HL-60 (cell line): ENCODE measurements at regions not wholly inside any gene's neighbourhood (a gene's known extent, or its start where the extent isn't known, plus 50 kb on each side); places are given as distances from the start of the nearest gene placed in this dataset.

Experiments
- GABPA ChIP-seq: IDR thresholded peaks from 2 replicates; pipeline ENCODE4 v1.6.1; 2012; ENCODE audit warnings: low read depth
- POLR2AphosphoS5 ChIP-seq: IDR thresholded peaks from 2 replicates; pipeline ENCODE4 v1.6.1; 2012; ENCODE audit warnings: low read depth
- REST ChIP-seq: IDR thresholded peaks from 2 replicates; pipeline ENCODE4 v1.6.1; 2012; ENCODE audit warnings: low read depth; ENCODE audit not compliant: insufficient replicate concordance
- SPI1 ChIP-seq: IDR thresholded peaks from 2 replicates; pipeline ENCODE4 v1.6.1; 2012; ENCODE audit warnings: low read depth, mild to moderate bottlenecking, borderline replicate concordance
- TF ChIP-seq, protein P1 (sequence below): IDR thresholded peaks from one replicate; pipeline ENCODE4 v1.5.1; 2011; ENCODE audit warnings: low read length, control low read depth, inconsistent platforms; ENCODE audit not compliant: insufficient read depth

DNA sequence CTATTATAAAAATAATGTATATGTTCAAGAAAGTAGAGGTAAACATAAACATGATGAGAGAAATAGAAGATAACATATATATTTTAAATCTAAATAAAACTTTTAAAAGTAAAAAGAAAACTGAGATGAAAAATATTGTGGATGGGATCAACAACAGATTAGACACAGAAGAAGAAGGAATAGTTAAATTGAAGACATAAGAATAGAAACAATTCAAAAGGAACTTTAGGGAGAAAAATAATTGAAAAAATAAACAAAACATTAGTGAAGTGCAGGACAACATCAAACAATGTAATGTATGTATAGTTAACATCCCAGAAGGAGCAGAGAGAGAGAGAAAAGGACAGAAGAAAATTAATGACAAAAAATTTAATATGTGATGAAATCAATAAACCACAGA lies 228.1 kb upstream of the TNRC6C start:
- TF ChIP-seq POLR2AphosphoS5: no peak
- TF ChIP-seq, protein P1, sequence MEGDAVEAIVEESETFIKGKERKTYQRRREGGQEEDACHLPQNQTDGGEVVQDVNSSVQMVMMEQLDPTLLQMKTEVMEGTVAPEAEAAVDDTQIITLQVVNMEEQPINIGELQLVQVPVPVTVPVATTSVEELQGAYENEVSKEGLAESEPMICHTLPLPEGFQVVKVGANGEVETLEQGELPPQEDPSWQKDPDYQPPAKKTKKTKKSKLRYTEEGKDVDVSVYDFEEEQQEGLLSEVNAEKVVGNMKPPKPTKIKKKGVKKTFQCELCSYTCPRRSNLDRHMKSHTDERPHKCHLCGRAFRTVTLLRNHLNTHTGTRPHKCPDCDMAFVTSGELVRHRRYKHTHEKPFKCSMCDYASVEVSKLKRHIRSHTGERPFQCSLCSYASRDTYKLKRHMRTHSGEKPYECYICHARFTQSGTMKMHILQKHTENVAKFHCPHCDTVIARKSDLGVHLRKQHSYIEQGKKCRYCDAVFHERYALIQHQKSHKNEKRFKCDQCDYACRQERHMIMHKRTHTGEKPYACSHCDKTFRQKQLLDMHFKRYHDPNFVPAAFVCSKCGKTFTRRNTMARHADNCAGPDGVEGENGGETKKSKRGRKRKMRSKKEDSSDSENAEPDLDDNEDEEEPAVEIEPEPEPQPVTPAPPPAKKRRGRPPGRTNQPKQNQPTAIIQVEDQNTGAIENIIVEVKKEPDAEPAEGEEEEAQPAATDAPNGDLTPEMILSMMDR: no peak
- TF ChIP-seq GABPA: no peak
- TF ChIP-seq SPI1: no peak
- no peak for TF ChIP-seq REST
